Loucy (cell line): ENCODE measurements at regions not wholly inside any gene's neighbourhood (a gene's known extent, or its start where the extent isn't known, plus 50 kb on each side); places are given as distances from the start of the nearest gene placed in this dataset.

Experiments
- CTCF ChIP-seq: fragments of 200-600 bp; sonication (generic); conservative IDR thresholded peaks from 2 replicates; pipeline ENCODE4 v1.5.1; 2014; ENCODE audit warnings: mild to moderate bottlenecking, antibody characterized with exemption, low read length
- EZH2phosphoT487 ChIP-seq: fragments of 200-600 bp; IDR thresholded peaks from 2 replicates; pipeline ENCODE4 v1.6.1; 2018; ENCODE audit warnings: antibody characterized with exemption, mild to moderate bottlenecking, moderate library complexity, borderline replicate concordance

DNA sequence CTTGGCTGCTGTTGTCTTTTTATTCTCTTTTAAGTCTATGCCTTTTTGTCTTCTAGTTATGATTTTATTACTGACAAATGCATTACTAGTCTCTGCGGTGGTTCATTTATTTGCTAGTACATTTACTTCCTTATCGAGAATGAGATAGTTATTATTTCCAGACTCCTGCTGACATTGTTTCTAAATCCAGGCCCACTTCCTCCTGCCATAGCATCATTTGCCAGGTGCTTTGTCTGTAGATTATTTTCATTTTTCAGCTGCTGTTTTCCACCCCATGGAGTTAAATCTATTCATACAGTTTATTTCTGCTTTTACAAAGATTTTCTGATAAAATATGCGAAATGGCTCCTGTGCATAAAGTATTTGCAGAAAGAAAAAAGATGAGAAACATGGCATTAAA is 459.7 kb downstream of the MMUT start:
- TF ChIP-seq CTCF, result no peak
- TF ChIP-seq EZH2phosphoT487, result no peak
